ENCODE measurements at regions not wholly inside any gene's neighbourhood (a gene's known extent, or its start where the extent isn't known, plus 50 kb on each side); places are given as distances from the start of the nearest gene placed in this dataset.

- no peak for DNase-seq
Measured at GRCh38 chr3:31008994-31009393, 114.5 kb upstream of the GADL1 start.

- DNase-seq, result peak in 2 of 3 experiments; percentile 11 to 23
Measured at GRCh38 chr3:31009881-31010280, 115.4 kb upstream of the GADL1 start.

- DNase-seq, result no peak
Measured at GRCh38 chr3:31010491-31010890, 116.0 kb upstream of the GADL1 start.

GRCh38 chr3:31011380-31011779 is 116.9 kb upstream of the GADL1 start:
- DNase-seq, result peak in 2 of 3 experiments; percentile 21 to 80

GRCh38 chr3:31013090-31013489 is 118.6 kb upstream of the GADL1 start:
- DNase-seq, result no peak

- DNase-seq, result no peak
Measured at GRCh38 chr3:31013843-31014242, 119.4 kb upstream of the GADL1 start.

GRCh38 chr3:31014317-31015040 is 120.0 kb upstream of the GADL1 start:
- DNase-seq, result no peak

- DNase-seq, result no peak
Measured at GRCh38 chr3:31016196-31016595, 121.7 kb upstream of the GADL1 start.

GRCh38 chr3:31022716-31023115 is 128.3 kb upstream of the GADL1 start:
- no peak for DNase-seq

- no peak for DNase-seq
Measured at GRCh38 chr3:31025541-31025940, 131.1 kb upstream of the GADL1 start.

- DNase-seq, result no peak
Measured at GRCh38 chr3:31027191-31027761, 132.8 kb upstream of the GADL1 start.

GRCh38 chr3:31027914-31028313 is 133.5 kb upstream of the GADL1 start:
- DNase-seq, result no peak

- no peak for DNase-seq
Measured at GRCh38 chr3:31028766-31029165, 134.3 kb upstream of the GADL1 start.

GRCh38 chr3:31029706-31030105 is 135.2 kb upstream of the GADL1 start:
- DNase-seq, result no peak

- DNase-seq, result no peak
Measured at GRCh38 chr3:31035681-31036080, 141.2 kb upstream of the GADL1 start.

- DNase-seq, result no peak
Measured at GRCh38 chr3:31038086-31038739, 143.8 kb upstream of the GADL1 start.

GRCh38 chr3:31039145-31039544 is 144.7 kb upstream of the GADL1 start:
- DNase-seq, result no peak

GRCh38 chr3:31041161-31041978 is 146.9 kb upstream of the GADL1 start:
- DNase-seq, result no peak

- DNase-seq, result no peak
Measured at GRCh38 chr3:31043184-31043819, 148.8 kb upstream of the GADL1 start.

- DNase-seq, result no peak
Measured at GRCh38 chr3:31047673-31048072, 153.2 kb upstream of the GADL1 start.

GRCh38 chr3:31048143-31048542 is 153.7 kb upstream of the GADL1 start:
- no peak for DNase-seq

- no peak for DNase-seq
Measured at GRCh38 chr3:31050296-31050695, 155.8 kb upstream of the GADL1 start.

GRCh38 chr3:31051226-31051625 is 156.8 kb upstream of the GADL1 start:
- no peak for DNase-seq
